ENCODE measurements at regions not wholly inside any gene's neighbourhood (a gene's known extent, or its start where the extent isn't known, plus 50 kb on each side); places are given as distances from the start of the nearest gene placed in this dataset.

GRCh38 chr10:57119684-57120083 lies 758.6 kb upstream of the ZWINT start:
- POLR2A ChIA-PET = no interaction called here
- CTCF ChIA-PET (ENCODE audit: low intra/inter-chr PET ratio, low total read pairs) = no interaction called here
- no peak for TF ChIP-seq MED8 (CRISPR knock-in tag; IDR thresholded peaks at IDR 0.05; ENCODE audit: insufficient replicate concordance)
- TF ChIP-seq, protein P1, sequence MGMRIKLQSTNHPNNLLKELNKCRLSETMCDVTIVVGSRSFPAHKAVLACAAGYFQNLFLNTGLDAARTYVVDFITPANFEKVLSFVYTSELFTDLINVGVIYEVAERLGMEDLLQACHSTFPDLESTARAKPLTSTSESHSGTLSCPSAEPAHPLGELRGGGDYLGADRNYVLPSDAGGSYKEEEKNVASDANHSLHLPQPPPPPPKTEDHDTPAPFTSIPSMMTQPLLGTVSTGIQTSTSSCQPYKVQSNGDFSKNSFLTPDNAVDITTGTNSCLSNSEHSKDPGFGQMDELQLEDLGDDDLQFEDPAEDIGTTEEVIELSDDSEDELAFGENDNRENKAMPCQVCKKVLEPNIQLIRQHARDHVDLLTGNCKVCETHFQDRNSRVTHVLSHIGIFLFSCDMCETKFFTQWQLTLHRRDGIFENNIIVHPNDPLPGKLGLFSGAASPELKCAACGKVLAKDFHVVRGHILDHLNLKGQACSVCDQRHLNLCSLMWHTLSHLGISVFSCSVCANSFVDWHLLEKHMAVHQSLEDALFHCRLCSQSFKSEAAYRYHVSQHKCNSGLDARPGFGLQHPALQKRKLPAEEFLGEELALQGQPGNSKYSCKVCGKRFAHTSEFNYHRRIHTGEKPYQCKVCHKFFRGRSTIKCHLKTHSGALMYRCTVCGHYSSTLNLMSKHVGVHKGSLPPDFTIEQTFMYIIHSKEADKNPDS (CRISPR knock-in tag; IDR thresholded peaks at IDR 0.05) = no peak
- TF ChIP-seq, protein P2, sequence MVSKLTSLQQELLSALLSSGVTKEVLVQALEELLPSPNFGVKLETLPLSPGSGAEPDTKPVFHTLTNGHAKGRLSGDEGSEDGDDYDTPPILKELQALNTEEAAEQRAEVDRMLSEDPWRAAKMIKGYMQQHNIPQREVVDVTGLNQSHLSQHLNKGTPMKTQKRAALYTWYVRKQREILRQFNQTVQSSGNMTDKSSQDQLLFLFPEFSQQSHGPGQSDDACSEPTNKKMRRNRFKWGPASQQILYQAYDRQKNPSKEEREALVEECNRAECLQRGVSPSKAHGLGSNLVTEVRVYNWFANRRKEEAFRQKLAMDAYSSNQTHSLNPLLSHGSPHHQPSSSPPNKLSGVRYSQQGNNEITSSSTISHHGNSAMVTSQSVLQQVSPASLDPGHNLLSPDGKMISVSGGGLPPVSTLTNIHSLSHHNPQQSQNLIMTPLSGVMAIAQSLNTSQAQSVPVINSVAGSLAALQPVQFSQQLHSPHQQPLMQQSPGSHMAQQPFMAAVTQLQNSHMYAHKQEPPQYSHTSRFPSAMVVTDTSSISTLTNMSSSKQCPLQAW (CRISPR knock-in tag; IDR thresholded peaks at IDR 0.05) = no peak
- no peak for TF ChIP-seq ZNF207 (IDR thresholded peaks at IDR 0.05; ENCODE audit: borderline replicate concordance)

DNA sequence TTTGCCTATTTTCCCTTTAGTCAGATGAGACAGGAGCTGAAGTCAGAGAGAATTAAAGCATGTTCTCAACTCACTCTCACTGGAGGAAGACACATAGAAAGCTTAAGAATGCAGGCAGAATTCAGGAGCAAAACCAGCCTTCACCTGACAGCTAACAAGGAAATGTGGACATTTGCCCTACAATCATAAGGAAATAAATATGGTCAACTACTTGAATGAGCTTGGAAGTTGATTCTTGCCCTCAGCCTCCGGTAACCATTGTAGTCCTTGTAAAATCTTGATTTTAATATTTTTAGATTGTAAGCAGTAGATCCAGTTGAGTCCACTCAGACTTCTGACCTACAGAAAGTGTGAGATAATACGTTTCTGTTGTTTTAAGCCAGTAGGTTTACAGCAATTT lies 752.5 kb upstream of the ZWINT start:
- WGBS (ENCODE audit: low lambda C conversion rate) = 0% methylated on average over 2 of the region's 2 CpGs
- ChIA-PET POLR2A (no interaction called here), CTCF (ENCODE audit: low intra/inter-chr PET ratio, low total read pairs) (no interaction called here)
- H3K4me3 ChIP-seq (replicated peaks in 1 of 3; ENCODE audit: insufficient read depth in 1 of 3, low read depth in 2 of 3, low read length in 3 of 3) = no peak overlapping the region
- H4K20me1 ChIP-seq (ENCODE audit: insufficient read depth, low read length) = no peaks in the 10 kb centered on the region
- H3K9ac ChIP-seq (ENCODE audit: insufficient read depth, low read depth, low read length) = no peak overlapping the region
- no peaks in the 10 kb centered on the region for H3K79me2 ChIP-seq (ENCODE audit: insufficient read depth, low read length)
- no peak overlapping the region for H3K27ac ChIP-seq (ENCODE audit: extremely low read length, insufficient read depth, low read length)
- in situ Hi-C loops (cut with HindIII; ENCODE audit: extremely low pct_ligation_motif_present, low pct_unique_long_range_greater_than_20kb) = no loop called here
- no peaks in the 10 kb centered on the region for H3K36me3 ChIP-seq (replicated peaks in 1 of 2; ENCODE audit: control insufficient read depth in 1 of 2, insufficient read depth in 2 of 2, low read length in 2 of 2)
- H2AFZ ChIP-seq (ENCODE audit: low read length) = no peak overlapping the region
- DNase-seq (ENCODE audit: low spot score) = no peak
- H3K9me3 ChIP-seq (ENCODE audit: low read length) = peaks cover 9% of the 10 kb centered on the region
- intact Hi-C loops (cut with micrococcal nuclease; ENCODE audit: unreplicated experiment) = no loop called here
- ATAC-seq = no peak
- BruUV-seq (replicated peaks) = no TSS peak
- FAIRE-seq = no peak
- no peaks in the 10 kb centered on the region for H3K27me3 ChIP-seq (ENCODE audit: control insufficient read depth in 1 of 2, insufficient read depth in 2 of 2, low read length in 2 of 2)
- H3K4me2 ChIP-seq (ENCODE audit: low read depth, low read length) = no peak overlapping the region
- no peaks in the 10 kb centered on the region for H3K4me1 ChIP-seq (ENCODE audit: insufficient read depth, low read length)
- no peak for TF ChIP-seq ZNF556 (CRISPR knock-in tag; IDR thresholded peaks at IDR 0.05; ENCODE audit: borderline replicate concordance)
- no peak for TF ChIP-seq POGZ (CRISPR knock-in tag; IDR thresholded peaks at IDR 0.05)
- no peak for TF ChIP-seq ZNF761 (CRISPR knock-in tag; conservative IDR thresholded peaks at IDR 0.05)
- no peak for TF ChIP-seq ARNT (IDR thresholded peaks at IDR 0.05)
- no peak for TF ChIP-seq ZBTB26 (CRISPR knock-in tag; IDR thresholded peaks at IDR 0.05; ENCODE audit: borderline replicate concordance)
- TF ChIP-seq ZNF136 (CRISPR knock-in tag; IDR thresholded peaks at IDR 0.05; ENCODE audit: low read depth) = no peak
- TF ChIP-seq ZFP36L1 (CRISPR knock-in tag; IDR thresholded peaks at IDR 0.05) = no peak
- no peak for TF ChIP-seq PATZ1 (CRISPR knock-in tag; IDR thresholded peaks at IDR 0.05)
- TF ChIP-seq FOSL2 (CRISPR knock-in tag; IDR thresholded peaks at IDR 0.05) = no peak

More at GRCh38 chr10:57119684-57120083, 758.6 kb upstream of the ZWINT start:
- Histone ChIP-seq H3K9ac (ENCODE audit: insufficient read depth, low read depth, low read length) (no peak overlapping the region), H3K27me3 (ENCODE audit: control insufficient read depth in 1 of 2, insufficient read depth in 2 of 2, low read length in 2 of 2) (no peaks in the 10 kb centered on the region; a peak in 1 of 5 replicates), H3K4me3 (replicated peaks in 1 of 3; ENCODE audit: insufficient read depth in 1 of 3, low read depth in 2 of 3, low read length in 3 of 3) (no peak overlapping the region), H3K4me2 (ENCODE audit: low read depth, low read length) (no peak overlapping the region), H2AFZ (ENCODE audit: low read length) (no peak overlapping the region), H4K20me1 (ENCODE audit: insufficient read depth, low read length) (no peaks in the 10 kb centered on the region), H3K4me1 (ENCODE audit: insufficient read depth, low read length) (no peaks in the 10 kb centered on the region), H3K9me3 (ENCODE audit: low read length) (peaks cover 15% of the 10 kb centered on the region), H3K36me3 (replicated peaks in 1 of 2; ENCODE audit: control insufficient read depth in 1 of 2, insufficient read depth in 2 of 2, low read length in 2 of 2) (no peaks in the 10 kb centered on the region), H3K27ac (ENCODE audit: extremely low read length, insufficient read depth, low read length) (no peak overlapping the region), H3K79me2 (ENCODE audit: insufficient read depth, low read length) (no peaks in the 10 kb centered on the region)
- DNase-seq (ENCODE audit: low spot score) (no peak), ATAC-seq (no peak), FAIRE-seq (no peak)
- intact Hi-C loops (cut with micrococcal nuclease; ENCODE audit: unreplicated experiment) (no loop called here), in situ Hi-C loops (cut with HindIII; ENCODE audit: extremely low pct_ligation_motif_present, low pct_unique_long_range_greater_than_20kb) (no loop called here)
- no TSS peak for BruUV-seq (replicated peaks)
- 0% methylated on average over 1 of the region's 1 CpG for WGBS (ENCODE audit: low lambda C conversion rate)

Data from HepG2 (cell line).